K562 (cell line): ENCODE measurements at regions not wholly inside any gene's neighbourhood (a gene's known extent, or its start where the extent isn't known, plus 50 kb on each side); places are given as distances from the start of the nearest gene placed in this dataset.

Experiments used
- ATAC-seq: fragments of 200-7000 bp; cut with Tn5 transposase; 3 replicates; pipeline ENCODE4 v1.9.1; 2020; ENCODE audit warnings: moderate library complexity
- BruUV-seq: library from RNA; stranded (reverse); fragments of 400-500 nt; replicated peaks from 2 replicates; lab custom pipeline; 2021; lab: Mats Ljungman, UMichigan
- CTCF ChIA-PET: fragments of 300-600 bp; formaldehyde crosslinking; extraction: SDS; loops from one replicate; lab custom pipeline; 2021; ENCODE audit warnings: low intra/inter-chr PET ratio; lab: Yijun Ruan, JAX
- POLR2A ChIA-PET: fragments of 300-600, 350-650 bp; sonication (Branson Sonifier 250); formaldehyde crosslinking; extraction: SDS; loops from one replicate; lab custom pipeline; 2021; ENCODE audit warnings: antibody characterized with exemption, inconsistent platforms; lab: Yijun Ruan, JAX
- DNase-seq, 4 experiments: peaks; one replicate each; pipeline versions ENCODE4 v3.0.0 to v3.0.0-alpha.2; 2011 to 2018; ENCODE audit warnings: low spot score in 3 of 4, mixed read lengths in 3 of 4; ENCODE audit errors: extremely low read depth in 1 of 4
- FAIRE-seq: peaks from 2 replicates; lab custom pipeline; 2011; peaks lifted over from hg19 to GRCh38; lab: Jason Lieb, UNC
- H2AFZ ChIP-seq: 2 replicates; pipeline ENCODE4 v1.6.0; 2011; ENCODE audit warnings: low read depth, low read length, control low read depth, inconsistent platforms
- H3K27ac ChIP-seq: fragments of 200-600 bp; 3 replicates; pipeline ENCODE4 v1.8.0; 2011; ENCODE audit warnings: low read depth, mild to moderate bottlenecking, control low read depth, inconsistent platforms, low read length, moderate library complexity, mixed read lengths; ENCODE audit errors: extremely low read depth
- H3K27me3 ChIP-seq, 2 experiments: fragments of 300-600 bp in 1 of 2; 2 replicates in 1 of 2; 3 replicates in 1 of 2; pipeline versions ENCODE4 v1.6.0 to v1.8.0; 2011; ENCODE audit warnings: inconsistent platforms in 2 of 2, low read length in 2 of 2, mild to moderate bottlenecking in 1 of 2, mixed read lengths in 1 of 2, moderate library complexity in 1 of 2; ENCODE audit not compliant: control insufficient read depth in 2 of 2, insufficient read depth in 2 of 2
- H3K36me3 ChIP-seq: fragments of 300-600 bp; 3 replicates; pipeline ENCODE4 v1.8.0; 2011; ENCODE audit warnings: mild to moderate bottlenecking, low read length, inconsistent platforms; ENCODE audit not compliant: control insufficient read depth, insufficient read depth
- H3K4me1 ChIP-seq, 2 experiments: fragments of 200-600 bp in 1 of 2; replicated peaks in 1 of 2; 2 replicates in 1 of 2; 3 replicates in 1 of 2; pipeline versions ENCODE4 v1.5.1 to v1.8.0; 2011; ENCODE audit warnings: inconsistent platforms in 2 of 2, low read length in 2 of 2, mild to moderate bottlenecking in 1 of 2, mixed read lengths in 1 of 2, moderate library complexity in 1 of 2; ENCODE audit not compliant: control insufficient read depth in 2 of 2, insufficient read depth in 2 of 2
- H3K4me2 ChIP-seq: 2 replicates; pipeline ENCODE4 v1.6.1; 2011; ENCODE audit warnings: low read length, control low read depth, inconsistent platforms, mixed read lengths; ENCODE audit not compliant: insufficient read depth
- H3K4me3 ChIP-seq: fragments of 200-600 bp; sonication (generic), shearing (Covaris generic); 2 replicates; pipeline ENCODE4 v1.5.1; 2016; ENCODE audit warnings: control low read depth, inconsistent platforms
- H3K79me2 ChIP-seq: fragments of 200-600 bp; 3 replicates; pipeline ENCODE4 v1.8.0; 2011; ENCODE audit warnings: low read length, inconsistent platforms; ENCODE audit not compliant: control insufficient read depth, insufficient read depth
- H3K9ac ChIP-seq, 2 experiments: 2 replicates each; pipeline versions ENCODE4 v1.6.0 to v1.6.1; 2011; ENCODE audit warnings: low read depth in 2 of 2, low read length in 2 of 2, control low read depth in 1 of 2, inconsistent platforms in 1 of 2, mild to moderate bottlenecking in 1 of 2, mixed read lengths in 1 of 2; ENCODE audit not compliant: insufficient read depth in 1 of 2
- H3K9me1 ChIP-seq: one replicate; pipeline ENCODE4 v1.6.0; 2011; ENCODE audit warnings: inconsistent platforms, mild to moderate bottlenecking, low read length, moderate library complexity; ENCODE audit not compliant: control insufficient read depth, insufficient read depth
- H3K9me3 ChIP-seq: replicated peaks from 2 replicates; pipeline ENCODE4 v1.5.1; 2011; ENCODE audit warnings: low read depth, low read length, inconsistent platforms; ENCODE audit not compliant: control insufficient read depth, insufficient read depth
- H4K20me1 ChIP-seq: replicated peaks from 2 replicates; pipeline ENCODE4 v1.6.1; 2011; ENCODE audit warnings: low read length, inconsistent platforms, mixed read lengths; ENCODE audit not compliant: control insufficient read depth, insufficient read depth
- MCM2 ChIP-seq: fragments of 450-650 bp; IDR thresholded peaks from 2 replicates; pipeline ENCODE4 v1.6.1; 2017; ENCODE audit warnings: low read depth, mild to moderate bottlenecking
- MECOM ChIP-seq: fragments of 250-450 bp; sonication (Bioruptor Pico); IDR thresholded peaks from 2 replicates; pipeline ENCODE4 v1.8.0; 2022; ENCODE audit warnings: inconsistent platforms
- MYNN ChIP-seq, 2 experiments: sonication (generic); formaldehyde crosslinking in 1 of 2; IDR thresholded peaks; 2 replicates each; pipeline versions ENCODE4 v1.5.0 to v1.6.1; 2016 to 2020; ENCODE audit warnings: antibody characterized with exemption in 1 of 2, missing genetic modification reagents in 1 of 2
- RBM34 ChIP-seq: fragments of 200-400 bp; formaldehyde crosslinking; IDR thresholded peaks from 2 replicates; pipeline ENCODE4 v1.6.1; 2018; ENCODE audit warnings: low read length, borderline replicate concordance; ENCODE audit not compliant: insufficient read depth
- ZNF384 ChIP-seq: IDR thresholded peaks from 2 replicates; pipeline ENCODE4 v1.6.1; 2012; ENCODE audit warnings: low read depth, low read length, improper control_type of control experiment
- WGBS: fragments of 100-300 bp; shearing (Covaris generic); methylation state at CpG from one replicate; pipeline ENCODE4 v1.1.6; 2016; ENCODE audit warnings: low coverage, mixed read lengths; ENCODE audit not compliant: insufficient coverage; ENCODE audit errors: missing lambda C conversion rate; 5-methylcytosine and 5-hydroxymethylcytosine counted together
- in situ Hi-C: fragments of 300-500 bp; cut with MboI; formaldehyde crosslinking; loops from 4 replicates; pipeline ENCODE4 v1.15.0; 2018; ENCODE audit warnings: inconsistent platforms, mixed read lengths
- intact Hi-C: fragments of 100-400 bp; cut with micrococcal nuclease; formaldehyde crosslinking; loops from 2 replicates; pipeline ENCODE4 v1.14.2; 2022
- TF ChIP-seq, protein P1 (sequence below): sonication (generic); formaldehyde crosslinking; IDR thresholded peaks from 2 replicates; pipeline ENCODE4 v1.8.0; 2022; ENCODE audit warnings: missing genetic modification reagents, mild to moderate bottlenecking, borderline replicate concordance
- TF ChIP-seq, protein P2 (sequence below): fragments of 450-650 bp; IDR thresholded peaks from 2 replicates; pipeline ENCODE4 v1.6.1; 2016; ENCODE audit warnings: antibody characterized with exemption
- TF ChIP-seq, protein P3 (sequence below): fragments of 450-650 bp; IDR thresholded peaks from 2 replicates; pipeline ENCODE4 v1.7.1; 2018; ENCODE audit warnings: mild to moderate bottlenecking, low read depth; ENCODE audit not compliant: partially characterized antibody

DNA sequence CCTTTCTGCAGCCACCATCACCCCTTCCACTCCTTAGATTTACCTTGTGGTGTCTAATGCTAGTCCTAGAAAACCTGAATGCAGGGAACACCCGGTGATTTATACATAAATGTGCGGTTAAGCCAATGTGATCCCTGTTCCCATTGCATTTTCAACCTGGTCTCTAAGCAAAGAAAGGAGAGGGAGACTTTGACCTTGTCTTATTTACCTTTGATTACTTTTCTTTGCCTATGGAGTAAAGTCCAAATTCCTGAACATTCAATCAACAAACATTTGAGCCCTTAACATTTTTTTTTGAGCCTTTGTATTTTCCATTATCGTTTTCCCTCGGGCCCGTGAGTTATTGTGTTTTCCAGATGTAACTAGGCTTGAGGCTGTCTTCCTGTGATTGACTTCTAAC is 233.9 kb downstream of the ZNF248 start:
- ChIA-PET CTCF (no interaction called here), POLR2A (no interaction called here)
- 0% methylated on average over 5 of the region's 5 CpGs for WGBS
- H3K4me3 ChIP-seq = no peak overlapping the region
- no peaks in the 10 kb centered on the region for H3K36me3 ChIP-seq
- in situ Hi-C loops (no loop called here), intact Hi-C loops (no loop called here)
- no peak overlapping the region for H2AFZ ChIP-seq
- no peak for DNase-seq
- no peak overlapping the region for H3K9ac ChIP-seq
- no peak for TF ChIP-seq RBM34
- TF ChIP-seq ZNF384 = no peak
- no peak for TF ChIP-seq MYNN (IDR thresholded peaks at IDR 0.05)
- no peak for TF ChIP-seq MYNN (CRISPR knock-in tag; IDR thresholded peaks at IDR 0.05)
- TF ChIP-seq, protein P1, sequence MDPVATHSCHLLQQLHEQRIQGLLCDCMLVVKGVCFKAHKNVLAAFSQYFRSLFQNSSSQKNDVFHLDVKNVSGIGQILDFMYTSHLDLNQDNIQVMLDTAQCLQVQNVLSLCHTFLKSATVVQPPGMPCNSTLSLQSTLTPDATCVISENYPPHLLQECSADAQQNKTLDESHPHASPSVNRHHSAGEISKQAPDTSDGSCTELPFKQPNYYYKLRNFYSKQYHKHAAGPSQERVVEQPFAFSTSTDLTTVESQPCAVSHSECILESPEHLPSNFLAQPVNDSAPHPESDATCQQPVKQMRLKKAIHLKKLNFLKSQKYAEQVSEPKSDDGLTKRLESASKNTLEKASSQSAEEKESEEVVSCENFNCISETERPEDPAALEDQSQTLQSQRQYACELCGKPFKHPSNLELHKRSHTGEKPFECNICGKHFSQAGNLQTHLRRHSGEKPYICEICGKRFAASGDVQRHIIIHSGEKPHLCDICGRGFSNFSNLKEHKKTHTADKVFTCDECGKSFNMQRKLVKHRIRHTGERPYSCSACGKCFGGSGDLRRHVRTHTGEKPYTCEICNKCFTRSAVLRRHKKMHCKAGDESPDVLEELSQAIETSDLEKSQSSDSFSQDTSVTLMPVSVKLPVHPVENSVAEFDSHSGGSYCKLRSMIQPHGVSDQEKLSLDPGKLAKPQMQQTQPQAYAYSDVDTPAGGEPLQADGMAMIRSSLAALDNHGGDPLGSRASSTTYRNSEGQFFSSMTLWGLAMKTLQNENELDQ (CRISPR knock-in tag) = no peak
- TF ChIP-seq, protein P2, sequence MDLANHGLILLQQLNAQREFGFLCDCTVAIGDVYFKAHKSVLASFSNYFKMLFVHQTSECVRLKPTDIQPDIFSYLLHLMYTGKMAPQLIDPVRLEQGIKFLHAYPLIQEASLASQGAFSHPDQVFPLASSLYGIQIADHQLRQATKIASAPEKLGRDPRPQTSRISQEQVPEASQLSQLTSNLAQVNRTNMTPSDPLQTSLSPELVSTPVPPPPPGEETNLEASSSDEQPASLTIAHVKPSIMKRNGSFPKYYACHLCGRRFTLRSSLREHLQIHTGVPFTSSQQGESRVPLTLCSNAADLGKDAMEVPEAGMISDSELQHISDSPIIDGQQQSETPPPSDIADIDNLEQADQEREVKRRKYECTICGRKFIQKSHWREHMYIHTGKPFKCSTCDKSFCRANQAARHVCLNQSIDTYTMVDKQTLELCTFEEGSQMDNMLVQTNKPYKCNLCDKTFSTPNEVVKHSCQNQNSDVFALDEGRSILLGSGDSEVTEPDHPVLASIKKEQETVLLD = no peak
- TF ChIP-seq MECOM = no peak
- TF ChIP-seq, protein P3, sequence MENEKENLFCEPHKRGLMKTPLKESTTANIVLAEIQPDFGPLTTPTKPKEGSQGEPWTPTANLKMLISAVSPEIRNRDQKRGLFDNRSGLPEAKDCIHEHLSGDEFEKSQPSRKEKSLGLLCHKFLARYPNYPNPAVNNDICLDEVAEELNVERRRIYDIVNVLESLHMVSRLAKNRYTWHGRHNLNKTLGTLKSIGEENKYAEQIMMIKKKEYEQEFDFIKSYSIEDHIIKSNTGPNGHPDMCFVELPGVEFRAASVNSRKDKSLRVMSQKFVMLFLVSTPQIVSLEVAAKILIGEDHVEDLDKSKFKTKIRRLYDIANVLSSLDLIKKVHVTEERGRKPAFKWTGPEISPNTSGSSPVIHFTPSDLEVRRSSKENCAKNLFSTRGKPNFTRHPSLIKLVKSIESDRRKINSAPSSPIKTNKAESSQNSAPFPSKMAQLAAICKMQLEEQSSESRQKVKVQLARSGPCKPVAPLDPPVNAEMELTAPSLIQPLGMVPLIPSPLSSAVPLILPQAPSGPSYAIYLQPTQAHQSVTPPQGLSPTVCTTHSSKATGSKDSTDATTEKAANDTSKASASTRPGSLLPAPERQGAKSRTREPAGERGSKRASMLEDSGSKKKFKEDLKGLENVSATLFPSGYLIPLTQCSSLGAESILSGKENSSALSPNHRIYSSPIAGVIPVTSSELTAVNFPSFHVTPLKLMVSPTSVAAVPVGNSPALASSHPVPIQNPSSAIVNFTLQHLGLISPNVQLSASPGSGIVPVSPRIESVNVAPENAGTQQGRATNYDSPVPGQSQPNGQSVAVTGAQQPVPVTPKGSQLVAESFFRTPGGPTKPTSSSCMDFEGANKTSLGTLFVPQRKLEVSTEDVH = no peak
- no peak for TF ChIP-seq MCM2
- no peak overlapping the region for H3K4me2 ChIP-seq
- H3K27ac ChIP-seq = no peak overlapping the region
- H3K4me1 ChIP-seq = no peaks in the 10 kb centered on the region
- no peaks in the 10 kb centered on the region for H3K9me1 ChIP-seq
- ATAC-seq = no peak
- H3K27me3 ChIP-seq = no peaks in the 10 kb centered on the region
- no peaks in the 10 kb centered on the region for H3K79me2 ChIP-seq
- no peaks in the 10 kb centered on the region for H4K20me1 ChIP-seq
- no TSS peak for BruUV-seq
- FAIRE-seq = no peak
- no peaks in the 10 kb centered on the region; the same call in 1 of the 2 replicates for H3K9me3 ChIP-seq
